ENCODE measurements at regions not wholly inside any gene's neighbourhood (a gene's known extent, or its start where the extent isn't known, plus 50 kb on each side); places are given as distances from the start of the nearest gene placed in this dataset.
"Not testable (repeated sequence)": the region's sequence is repeated elsewhere in the genome, so short reads cannot be mapped to it uniquely, and the experiment has no call there.

DNA sequence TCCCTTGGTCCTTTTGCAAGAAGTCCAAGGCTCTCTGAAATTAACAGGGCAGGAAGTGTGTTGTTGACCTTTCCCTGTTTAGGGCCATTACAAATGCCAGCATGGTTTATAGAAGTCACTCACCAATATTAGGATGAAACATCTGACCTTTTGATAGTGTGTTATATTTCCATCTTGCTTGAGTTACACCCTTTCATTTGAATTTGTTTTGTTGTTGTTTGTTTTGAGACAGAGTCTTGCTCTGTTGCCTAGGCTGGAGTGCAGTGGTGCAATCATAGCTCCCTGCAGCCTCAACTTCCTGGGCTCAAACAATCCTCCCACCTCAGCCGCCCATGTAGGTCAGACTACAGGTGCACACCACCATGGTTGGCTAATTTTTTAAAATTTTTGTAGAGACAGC is 241.1 kb upstream of the USP9Y start:
- DNase-seq: no peak

DNA sequence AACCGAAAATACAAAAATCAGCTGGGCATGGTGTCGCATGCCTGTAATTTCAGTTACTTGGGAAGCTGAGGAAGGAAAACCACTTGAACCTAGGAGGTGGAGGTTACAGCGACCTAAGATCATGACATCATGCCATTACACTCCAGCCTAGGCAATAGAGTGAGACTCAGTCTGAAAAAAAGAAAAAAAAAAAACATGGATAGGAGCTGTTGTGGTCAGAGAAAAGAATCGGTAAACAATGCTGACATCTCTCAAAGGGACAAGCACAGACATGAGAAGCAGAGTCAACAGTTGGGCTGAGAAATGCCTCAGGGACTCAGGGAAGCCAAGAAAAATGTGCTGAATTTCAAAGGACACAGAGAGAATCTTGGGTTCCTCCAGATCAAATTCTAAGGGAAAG is 236.9 kb upstream of the USP9Y start:
- DNase-seq: no peak

DNA sequence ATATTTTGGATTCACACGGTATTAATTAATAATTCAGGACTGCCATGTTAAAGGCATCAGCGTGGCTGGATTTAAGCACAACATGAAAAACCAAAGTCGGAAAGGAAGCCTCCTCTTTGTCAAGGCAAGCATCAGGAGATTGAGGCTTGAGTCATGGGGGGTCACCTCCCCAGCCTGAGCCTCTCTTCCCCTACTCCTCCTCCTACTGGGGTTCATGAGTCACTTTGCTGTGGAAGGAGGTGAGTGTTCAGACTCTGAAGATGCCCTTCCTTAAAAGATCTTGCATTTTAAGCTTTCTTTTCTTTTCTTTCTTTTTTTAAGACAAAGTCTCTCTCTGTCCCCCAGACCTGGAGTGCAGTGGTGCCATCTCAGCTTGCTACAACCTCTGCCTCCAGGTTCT is 235.3 kb upstream of the USP9Y start:
- no peak for DNase-seq

DNA sequence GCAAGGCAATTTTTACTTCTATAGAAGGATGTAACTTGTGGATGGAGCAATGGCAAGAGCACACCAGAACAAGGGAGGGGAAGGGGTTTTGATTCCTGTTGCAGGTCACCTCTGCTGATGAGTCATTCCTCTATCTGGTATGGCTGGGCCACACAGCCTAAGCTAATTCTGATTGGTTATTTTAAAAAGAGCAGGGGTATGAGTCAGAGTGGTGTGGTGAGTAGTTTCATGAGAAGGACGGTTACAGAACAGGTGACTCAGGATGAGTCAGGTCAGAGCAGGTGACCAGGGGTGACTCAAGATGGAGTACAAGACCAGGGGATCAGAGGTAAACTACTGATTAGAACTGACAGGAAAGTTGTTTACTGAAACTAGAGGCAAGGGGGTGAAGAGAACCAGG is 231.9 kb upstream of the USP9Y start:
- DNase-seq: no peak

DNA sequence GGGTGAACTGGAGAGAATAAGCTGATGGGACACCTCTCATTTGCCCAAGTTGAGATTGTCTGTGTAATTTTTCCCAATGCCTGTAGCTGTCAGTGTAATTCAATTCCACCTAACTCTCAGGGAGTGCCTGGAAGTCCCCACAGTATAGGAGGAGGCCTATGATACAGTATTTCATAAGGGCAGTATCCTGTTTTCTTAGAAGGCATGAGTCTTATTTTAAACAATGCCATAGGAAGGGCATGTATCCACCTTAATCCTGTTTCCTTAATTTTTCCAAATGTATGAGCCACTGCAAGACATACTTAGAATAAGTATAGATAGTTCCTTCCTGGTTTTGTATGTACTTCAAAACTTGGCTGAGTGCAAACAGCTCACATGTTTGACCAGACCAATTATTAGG is 226.6 kb upstream of the USP9Y start:
- no peak for DNase-seq

DNA sequence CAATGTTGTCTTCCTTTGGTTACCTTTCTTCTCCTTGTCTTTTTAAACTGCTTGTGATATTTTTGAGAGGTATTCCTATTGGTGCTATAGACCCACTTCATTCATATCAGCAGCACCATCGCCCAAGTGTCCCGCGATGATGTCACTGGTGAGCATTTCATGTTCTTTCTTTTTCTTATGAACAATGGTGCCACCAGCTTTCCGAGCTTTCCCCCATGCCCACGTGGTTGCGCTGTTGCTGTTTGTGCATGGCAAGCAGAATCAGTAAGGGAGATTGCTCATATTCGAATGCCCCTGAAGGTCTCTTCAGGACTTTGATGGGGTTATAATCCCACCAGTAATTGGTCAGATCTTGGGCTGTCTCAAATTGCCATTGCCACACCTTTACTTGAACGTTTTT is 221.6 kb upstream of the USP9Y start:
- peak; percentile 45 for DNase-seq

DNA sequence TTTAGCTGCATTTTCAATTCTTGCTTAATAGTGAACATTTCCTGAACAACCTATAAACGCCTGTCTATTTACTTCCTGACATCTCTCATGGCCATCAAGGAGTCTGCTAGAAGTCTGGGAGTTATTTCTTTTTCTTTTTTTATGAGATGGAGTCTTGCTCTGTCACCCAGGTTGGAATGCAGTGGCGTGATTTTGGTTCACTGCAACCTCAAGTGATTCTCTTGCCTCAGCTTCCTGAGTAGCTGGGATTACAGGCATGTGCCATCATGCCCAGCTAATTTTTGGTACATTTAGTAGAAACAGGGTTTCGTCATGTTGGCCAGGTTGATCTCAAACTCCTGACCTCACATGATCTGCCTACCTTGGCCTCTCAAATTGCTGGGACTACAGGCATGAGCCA is 217.6 kb upstream of the USP9Y start:
- DNase-seq: no peak

DNA sequence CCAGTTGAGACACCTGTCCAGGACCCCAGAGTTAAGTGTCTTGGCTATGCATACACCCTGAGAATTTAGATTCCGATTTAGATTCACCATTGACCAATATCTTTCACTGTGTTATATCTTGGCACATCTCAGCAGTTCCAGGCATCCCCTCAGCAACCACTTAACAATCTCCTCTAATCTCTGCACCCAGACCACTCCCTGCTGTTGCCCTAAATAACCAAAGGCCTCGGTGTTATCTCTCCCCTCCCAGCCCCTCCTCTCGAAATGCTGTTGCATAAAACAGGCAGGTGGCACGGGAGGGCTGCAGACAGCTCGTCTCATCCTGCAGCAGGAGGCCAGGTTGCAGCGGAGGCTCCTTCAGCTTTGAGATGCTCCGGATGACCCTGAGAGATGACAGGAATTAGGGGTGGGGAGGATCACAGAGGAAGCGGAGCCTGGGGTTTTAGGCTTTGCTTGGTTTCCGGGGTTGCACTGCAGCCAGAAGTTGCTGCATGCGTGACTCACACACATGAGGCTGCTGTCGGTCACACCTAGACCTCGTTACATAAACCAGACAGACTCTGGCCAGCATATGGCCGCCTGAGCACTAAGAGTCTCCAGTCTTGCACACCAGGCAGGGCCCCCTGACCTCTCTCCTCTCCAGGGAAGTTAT is 210.3 kb upstream of the USP9Y start:
- no peak for DNase-seq

DNA sequence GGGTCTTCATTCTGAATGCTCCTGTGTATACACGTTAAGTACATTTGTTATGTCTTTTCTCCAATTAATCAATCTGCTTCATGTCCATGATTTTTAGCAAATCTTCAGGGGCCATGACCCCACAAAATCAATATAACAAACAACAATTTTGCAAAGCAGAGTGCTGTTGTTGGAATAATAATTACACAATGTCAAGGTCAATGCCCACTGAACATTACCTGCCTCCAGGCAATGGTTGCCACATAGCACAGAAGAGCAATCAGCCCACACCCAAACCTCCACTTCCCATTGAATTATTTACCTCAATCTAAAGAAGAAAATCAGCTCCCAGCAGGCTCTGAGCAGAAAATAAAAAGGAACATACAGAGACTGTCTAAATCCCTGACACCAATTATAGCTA is 208.8 kb upstream of the USP9Y start:
- DNase-seq: no peak

DNA sequence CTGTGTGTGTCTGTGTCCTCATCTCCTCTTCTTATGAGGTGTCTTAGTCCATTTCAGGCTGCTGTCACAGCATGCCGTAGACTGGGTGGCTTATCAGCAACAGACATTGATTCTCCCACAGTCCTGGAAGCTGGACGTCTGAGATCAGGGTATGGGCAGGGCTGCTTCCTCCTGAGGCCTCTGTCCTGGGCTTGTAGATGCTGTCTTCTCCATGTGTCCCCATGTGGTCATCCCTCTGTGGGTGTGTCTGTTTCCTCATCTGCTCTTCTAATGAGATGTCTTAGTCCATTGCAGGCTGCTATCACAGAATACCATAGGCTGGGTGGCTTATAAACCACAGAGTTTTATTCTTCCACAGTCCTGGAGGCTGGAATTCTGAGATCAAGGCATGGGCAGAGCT is 205.0 kb upstream of the USP9Y start:
- DNase-seq: no peak

DNA sequence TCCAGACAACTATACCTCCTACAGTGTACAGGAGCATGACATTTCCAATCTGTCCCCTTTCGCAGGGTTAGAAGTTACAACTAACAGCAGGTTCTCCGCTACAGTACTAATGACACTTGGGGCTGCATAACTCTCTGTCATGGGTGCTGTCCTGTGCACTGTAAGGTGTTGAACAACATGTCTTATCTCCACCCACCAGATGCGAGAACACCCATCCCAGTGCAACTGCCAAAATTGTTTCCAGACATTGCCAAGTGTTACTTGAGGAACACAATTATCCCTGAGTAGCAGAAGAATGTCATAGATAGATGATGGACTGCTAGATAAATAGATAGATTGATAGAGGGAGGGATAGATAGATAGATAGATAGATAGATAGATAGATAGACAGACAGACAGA is 200.9 kb upstream of the USP9Y start:
- DNase-seq: no peak

DNA sequence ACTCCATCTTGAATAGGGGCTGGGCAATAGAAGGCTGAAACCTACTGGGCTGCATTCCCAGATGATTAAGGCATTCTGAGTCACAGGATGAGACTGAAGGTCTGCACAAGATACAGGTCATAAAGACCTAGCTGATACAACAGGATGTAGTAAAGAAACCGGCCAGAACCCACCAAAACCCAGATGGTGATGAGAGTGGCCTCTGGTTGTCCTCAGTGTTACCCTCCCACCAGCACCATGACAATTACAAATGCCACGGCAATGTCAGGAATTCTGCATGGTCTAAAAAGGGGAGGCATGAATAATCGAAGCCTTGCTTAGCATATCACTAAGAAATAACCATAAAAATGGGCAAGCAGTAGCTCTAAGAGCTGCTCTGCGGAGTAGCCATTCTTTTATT is 197.0 kb upstream of the USP9Y start:
- not testable (repeated sequence) for DNase-seq

DNA sequence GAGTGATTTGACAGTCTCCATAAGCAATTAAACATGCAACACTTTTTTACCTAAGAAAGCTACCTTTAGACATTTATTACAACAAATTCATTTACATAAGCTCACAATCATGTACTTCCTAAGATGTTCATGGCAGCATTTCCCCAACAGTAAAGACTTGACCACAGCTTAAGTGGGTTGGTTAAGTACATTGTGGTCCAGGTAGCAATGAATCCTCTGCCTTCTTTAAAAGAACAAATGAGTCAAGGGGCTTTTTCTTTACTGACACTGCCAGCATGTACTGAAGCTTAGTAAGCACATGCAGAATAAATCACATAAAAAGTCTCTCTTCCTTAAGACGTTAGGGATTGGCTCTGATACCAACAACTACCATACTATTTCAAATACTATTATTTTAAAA is 183.7 kb upstream of the USP9Y start:
- no peak for DNase-seq

DNA sequence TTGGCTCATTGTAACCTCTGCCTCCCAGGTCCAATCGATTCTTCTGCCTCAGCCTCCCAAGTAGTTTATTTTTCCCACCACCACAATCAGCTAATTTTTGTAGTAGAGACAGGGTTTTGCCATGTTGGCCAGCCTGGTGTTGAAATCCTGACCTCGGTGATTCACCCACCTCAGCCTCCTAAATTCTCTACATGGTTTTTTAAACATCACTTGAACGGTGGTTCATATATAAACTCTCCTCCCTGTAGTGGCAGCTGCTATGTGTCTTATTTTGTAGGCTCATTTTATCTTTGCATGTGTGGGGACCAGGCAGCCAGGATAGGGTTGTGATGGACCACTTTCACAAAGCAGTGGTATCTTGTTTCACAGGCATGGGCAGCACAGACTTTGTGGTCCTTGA is 175.8 kb upstream of the USP9Y start:
- no peak for DNase-seq

DNA sequence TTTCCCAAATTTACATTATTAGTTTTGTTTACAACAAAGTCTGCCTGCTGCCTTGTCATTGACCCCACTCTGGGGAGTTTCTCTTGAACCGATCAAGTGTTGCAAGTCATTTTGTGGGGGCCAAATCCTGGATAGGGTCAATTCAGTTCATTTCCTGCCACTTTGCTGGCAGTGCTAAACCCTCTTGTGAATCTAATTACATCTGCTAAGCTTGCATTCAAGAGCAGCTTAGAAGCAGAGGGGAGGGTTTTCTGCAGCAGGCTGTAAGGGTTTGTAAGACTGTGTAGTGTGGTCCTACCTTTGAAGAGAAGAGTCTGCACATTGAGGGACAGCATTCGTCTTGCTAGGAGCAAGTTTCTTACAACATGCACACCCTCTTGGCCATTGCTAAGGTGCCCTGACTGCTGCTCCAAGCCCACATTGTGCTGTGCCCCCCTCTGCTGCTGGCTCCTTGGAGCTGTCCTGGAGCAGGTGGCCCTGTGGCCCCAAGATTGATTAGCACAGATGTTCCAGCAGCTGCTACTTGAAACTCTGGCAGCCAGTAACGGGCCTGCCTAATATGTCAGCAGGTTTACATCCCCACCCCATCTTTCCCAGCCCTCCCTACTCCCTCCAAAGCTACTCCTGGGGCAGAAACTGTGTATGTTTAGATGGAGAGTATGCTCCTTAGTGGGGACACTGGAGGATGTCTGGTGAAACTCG is 174.5 kb upstream of the USP9Y start:
- DNase-seq: no peak

DNA sequence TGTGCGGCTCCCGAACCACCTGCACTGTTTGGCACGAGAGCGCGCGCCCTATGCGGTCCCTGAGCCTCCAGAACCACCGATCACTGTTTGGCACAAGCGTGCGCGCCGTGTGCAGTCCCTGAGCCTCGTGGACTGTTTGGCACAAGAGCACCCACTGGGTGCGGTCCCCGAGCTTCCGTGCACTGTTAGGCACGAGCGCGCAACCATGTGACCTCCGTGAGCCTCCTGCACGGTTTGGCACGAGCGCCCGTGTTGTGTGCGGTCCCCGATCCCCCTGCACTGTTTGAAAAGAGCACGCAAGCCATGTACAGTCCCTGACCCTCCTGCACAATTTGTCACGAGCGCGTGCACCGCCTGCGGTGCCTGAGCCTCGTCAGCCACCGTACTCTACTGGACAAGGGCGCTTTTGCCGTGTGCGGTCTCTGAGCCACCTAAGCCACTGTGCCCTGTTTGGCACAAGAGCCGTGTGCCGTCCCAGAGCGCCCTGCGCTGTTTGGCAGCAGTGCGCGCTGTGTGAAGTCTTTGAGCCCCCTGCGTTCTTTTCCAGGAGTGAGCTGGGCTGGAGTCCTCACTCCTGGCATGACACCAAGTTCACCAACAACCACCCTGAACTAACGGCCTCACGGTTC is 163.7 kb upstream of the USP9Y start:
- no peak for DNase-seq

DNA sequence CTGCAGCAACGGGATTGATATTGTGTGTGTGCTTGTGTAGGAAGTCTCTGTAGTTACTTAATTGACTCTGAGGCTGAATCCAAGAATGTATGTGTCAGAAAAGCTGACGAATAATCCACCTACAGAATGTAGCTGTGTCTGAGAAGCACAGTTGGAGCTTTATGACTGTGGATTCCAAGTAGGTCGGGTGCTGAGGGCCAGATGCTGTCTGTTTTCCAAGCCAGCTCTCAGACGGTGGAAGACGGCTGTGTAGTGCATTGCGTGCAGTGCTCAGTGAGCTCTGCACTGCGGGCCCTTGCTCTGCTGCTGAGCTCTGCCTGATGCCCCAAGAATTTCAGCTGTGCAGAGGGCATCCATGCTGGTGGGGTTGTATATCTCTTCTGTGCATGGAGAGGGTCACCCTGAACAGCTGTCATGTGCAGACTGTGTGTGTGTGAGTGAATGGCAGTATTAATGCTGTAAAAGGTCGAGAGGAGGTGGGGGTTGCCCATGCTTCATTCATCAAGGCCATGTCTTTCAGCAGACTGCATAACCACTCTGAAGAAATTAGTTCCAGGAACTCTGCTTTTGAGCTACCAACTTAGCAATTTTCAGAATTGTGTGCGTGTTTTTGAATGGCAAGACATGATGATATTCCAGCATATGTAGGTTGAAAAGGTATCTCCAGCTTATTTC is 154.1 kb upstream of the USP9Y start:
- no peak for DNase-seq

DNA sequence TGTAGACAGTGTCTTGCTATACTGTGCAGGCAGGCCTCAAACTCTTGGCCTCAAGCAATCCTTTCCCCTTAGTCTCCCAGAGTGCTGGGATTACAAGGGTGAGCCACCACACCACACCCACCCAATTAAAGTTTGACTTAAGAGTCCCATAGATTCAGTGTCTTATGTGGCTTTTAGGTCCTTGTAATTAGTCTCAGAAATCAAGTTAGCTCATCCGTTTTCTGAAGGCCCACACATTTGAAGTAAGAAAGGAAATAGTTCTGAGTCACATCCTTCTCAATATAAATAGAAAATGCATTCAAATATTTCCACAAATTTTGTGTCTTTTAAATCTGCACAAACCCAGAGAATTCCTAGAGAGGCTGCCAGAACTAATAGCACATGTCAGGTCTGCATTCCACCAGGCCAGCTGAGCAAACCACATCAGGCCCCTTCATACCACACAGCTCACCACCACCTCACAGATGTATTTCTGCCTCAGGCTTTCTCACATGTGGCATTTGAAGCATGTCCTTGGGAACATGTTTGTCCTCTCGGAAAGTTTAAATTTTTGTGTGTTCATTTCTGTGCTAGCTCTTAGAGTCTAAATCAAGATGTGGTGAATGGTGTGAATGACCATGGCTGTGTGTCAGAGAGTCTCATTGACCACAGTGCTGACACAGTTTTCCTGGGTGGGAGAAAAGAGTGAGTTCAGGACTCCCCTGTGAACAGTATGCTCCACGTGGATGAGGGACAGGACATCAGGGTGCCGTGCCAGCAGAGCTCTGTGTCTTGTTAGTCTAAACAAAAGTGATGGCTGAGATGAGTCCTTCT is 148.4 kb upstream of the USP9Y start:
- DNase-seq: no peak

DNA sequence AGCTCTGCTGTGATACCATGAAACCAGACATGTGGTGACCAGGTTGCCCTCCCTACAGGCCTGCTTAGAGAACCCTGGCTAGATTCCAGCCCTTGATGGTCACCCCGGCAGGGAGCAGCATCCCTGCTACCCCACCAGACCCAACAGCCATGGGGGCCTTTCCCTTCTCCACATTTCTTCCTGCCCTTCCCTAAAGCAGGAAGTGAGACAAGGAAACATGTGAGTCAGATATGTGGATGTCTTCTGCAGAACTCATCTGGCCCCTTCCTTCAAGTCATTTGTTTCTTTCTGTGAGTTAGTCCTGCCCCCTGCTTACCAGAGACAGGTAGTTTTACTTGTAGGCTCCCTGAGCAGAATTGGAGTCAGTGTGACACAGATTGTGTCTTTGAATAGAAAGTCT is 147.1 kb upstream of the USP9Y start:
- DNase-seq: no peak

DNA sequence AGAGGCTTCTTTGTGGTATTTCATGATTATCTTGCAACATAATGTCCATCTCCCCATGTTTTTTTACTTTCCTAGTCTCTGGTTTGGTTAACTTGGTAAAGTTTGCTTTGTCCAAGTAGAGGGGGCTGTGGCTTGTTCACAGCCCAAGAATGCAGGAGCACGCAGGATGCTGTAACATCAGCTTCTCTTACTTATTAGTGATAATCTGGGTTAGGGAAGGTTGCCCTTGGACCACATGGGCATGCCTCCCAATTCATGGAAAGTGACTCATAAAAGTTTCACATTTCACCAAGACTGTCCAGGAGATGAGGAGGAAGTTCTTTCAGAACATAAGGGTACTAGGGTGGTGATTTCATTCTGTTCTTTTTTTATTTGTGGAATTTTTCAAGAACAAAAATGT is 146.0 kb upstream of the USP9Y start:
- DNase-seq: no peak

DNA sequence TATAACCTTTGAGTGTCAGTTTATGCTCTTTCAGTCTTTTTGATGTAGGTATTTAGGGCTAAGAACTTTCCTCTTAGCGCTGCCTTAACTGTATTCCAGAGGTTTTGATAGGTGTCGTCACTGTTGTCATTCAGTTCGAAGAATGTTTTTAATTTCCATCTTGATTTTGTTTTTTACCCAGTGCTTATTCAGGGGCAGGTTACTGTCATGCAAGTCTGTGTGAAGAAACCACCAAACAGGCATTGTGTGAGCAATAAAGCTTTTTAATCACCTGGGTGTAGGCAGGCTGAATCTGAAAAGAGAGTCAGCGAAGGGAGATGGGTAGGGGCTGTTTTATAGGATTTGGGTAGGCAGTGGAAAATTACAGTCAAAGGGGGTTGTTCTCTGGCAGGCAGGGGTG is 142.0 kb upstream of the USP9Y start:
- DNase-seq: peak; percentile 17

DNA sequence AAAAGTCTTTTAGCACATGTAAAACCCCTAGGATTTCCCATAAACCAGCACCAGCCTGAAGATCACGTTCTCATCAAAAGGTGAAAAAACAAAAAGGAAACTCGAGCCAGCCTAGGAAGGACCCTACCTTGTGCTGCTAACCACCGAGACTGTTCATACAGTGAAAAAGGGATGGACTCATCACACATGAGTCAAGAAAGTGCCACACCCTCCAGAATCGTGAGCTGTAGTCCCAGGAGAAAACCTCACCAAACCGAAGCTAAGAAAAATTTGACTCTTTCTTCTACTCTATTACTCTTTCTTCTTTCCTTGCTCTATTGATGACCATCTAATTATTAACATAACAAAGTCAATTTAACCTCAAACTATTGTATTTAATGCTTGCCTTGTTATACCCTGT is 124.8 kb upstream of the USP9Y start:
- no peak for DNase-seq

DNA sequence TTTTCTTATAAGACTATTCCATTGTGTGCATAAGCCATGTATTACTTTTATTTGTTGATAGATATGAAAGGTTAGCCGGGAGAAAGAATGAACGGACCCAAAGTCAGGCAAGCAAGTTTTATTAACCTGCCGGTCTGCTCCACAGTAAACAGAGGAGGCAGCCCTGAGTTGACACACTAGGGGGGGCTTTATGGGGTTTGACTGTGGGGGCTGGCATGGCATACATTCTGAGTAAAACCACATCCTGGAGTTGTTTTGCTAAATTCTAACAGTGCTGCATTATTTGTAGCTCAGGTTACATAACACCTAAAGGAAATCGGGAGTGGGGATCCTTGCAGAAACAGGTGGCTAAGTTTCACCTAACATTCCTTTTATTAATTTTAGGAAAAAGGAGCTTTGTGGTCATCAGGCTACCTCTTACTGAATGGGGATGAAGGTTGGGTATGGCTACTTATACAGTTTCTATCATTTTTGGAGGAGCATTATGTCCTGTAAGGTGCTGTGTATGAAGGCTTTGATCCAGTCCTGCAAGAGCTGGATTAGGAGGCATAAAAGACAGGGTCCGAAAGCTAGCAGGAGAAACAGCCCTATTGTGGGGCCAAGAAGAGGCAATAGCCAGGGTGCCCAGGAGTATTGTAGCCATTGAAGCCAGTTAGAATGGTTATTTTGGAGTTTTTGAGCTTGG is 107.4 kb upstream of the USP9Y start:
- no peak for DNase-seq
